MG63 (cell line): ENCODE measurements at regions not wholly inside any gene's neighbourhood (a gene's known extent, or its start where the extent isn't known, plus 50 kb on each side); places are given as distances from the start of the nearest gene placed in this dataset.
"Not testable (repeated sequence)": the region's sequence is repeated elsewhere in the genome, so short reads cannot be mapped to it uniquely, and the experiment has no call there.

ENCODE experiments used
- DNase-seq: peaks from one replicate; pipeline ENCODE4 v3.0.0-alpha.2; 2020
- H3K27me3 ChIP-seq: fragments of 250-450 bp; sonication (Bioruptor Pico); 2 replicates; pipeline ENCODE4 v1.5.1; 2020; ENCODE audit warnings: mild to moderate bottlenecking, moderate library complexity
- H3K36me3 ChIP-seq: fragments of 250-450 bp; sonication (Bioruptor Pico); 2 replicates; pipeline ENCODE4 v1.5.1; 2020; ENCODE audit warnings: mild to moderate bottlenecking, moderate library complexity
- H3K4me3 ChIP-seq: fragments of 250-450 bp; sonication (Bioruptor Pico); 2 replicates; pipeline ENCODE4 v1.5.1; 2020; ENCODE audit warnings: mild to moderate bottlenecking, moderate library complexity
- H3K9me3 ChIP-seq: fragments of 250-450 bp; sonication (Bioruptor Pico); 2 replicates; pipeline ENCODE4 v1.5.1; 2020; ENCODE audit warnings: mild to moderate bottlenecking, moderate library complexity

GRCh38 chr1:113185463-113186104 is 112.6 kb downstream of the LRIG2 start:
- Histone ChIP-seq H3K4me3 (no peak overlapping the region), H3K27me3 (peaks cover 15% of the 10 kb centered on the region), H3K36me3 (no peaks in the 10 kb centered on the region), H3K9me3 (no peaks in the 10 kb centered on the region)
- DNase-seq: no peak

GRCh38 chr1:113190078-113190477 is 117.1 kb downstream of the LRIG2 start:
- peaks cover 3% of the 10 kb centered on the region for H3K27me3 ChIP-seq
- no peaks in the 10 kb centered on the region for H3K36me3 ChIP-seq
- DNase-seq: no peak
- H3K4me3 ChIP-seq: no peak overlapping the region
- no peaks in the 10 kb centered on the region for H3K9me3 ChIP-seq

- DNase-seq: no peak
- no peak overlapping the region for H3K4me3 ChIP-seq
- no peaks in the 10 kb centered on the region for H3K9me3 ChIP-seq
- H3K36me3 ChIP-seq: no peaks in the 10 kb centered on the region
- H3K27me3 ChIP-seq: peaks cover 3% of the 10 kb centered on the region; the same call in 1 of the 2 replicates
Observed at GRCh38 chr1:113190930-113191329, 117.9 kb downstream of the LRIG2 start.

GRCh38 chr1:113191579-113192076 is 118.6 kb downstream of the LRIG2 start:
- H3K27me3 ChIP-seq: peaks cover 3% of the 10 kb centered on the region; the same call in 1 of the 2 replicates
- no peaks in the 10 kb centered on the region for H3K36me3 ChIP-seq
- peak; percentile 13 for DNase-seq
- H3K9me3 ChIP-seq: no peaks in the 10 kb centered on the region
- H3K4me3 ChIP-seq: no peak overlapping the region

- no peaks in the 10 kb centered on the region for H3K36me3 ChIP-seq
- H3K9me3 ChIP-seq: no peaks in the 10 kb centered on the region
- no peak overlapping the region for H3K4me3 ChIP-seq
- H3K27me3 ChIP-seq: peaks cover 3% of the 10 kb centered on the region; the same call in 1 of the 2 replicates
- DNase-seq: no peak
Observed at GRCh38 chr1:113192242-113192641, 119.2 kb downstream of the LRIG2 start.

GRCh38 chr1:113192980-113193379 is 120.0 kb downstream of the LRIG2 start:
- DNase-seq: no peak
- Histone ChIP-seq H3K36me3 (no peaks in the 10 kb centered on the region), H3K9me3 (no peaks in the 10 kb centered on the region), H3K27me3 (peaks cover 3% of the 10 kb centered on the region; the same call in 1 of the 2 replicates), H3K4me3 (no peak overlapping the region)

- no peak for DNase-seq
- peaks cover 3% of the 10 kb centered on the region; the same call in 1 of the 2 replicates for H3K27me3 ChIP-seq
- H3K36me3 ChIP-seq: no peaks in the 10 kb centered on the region
- no peak overlapping the region for H3K4me3 ChIP-seq
- H3K9me3 ChIP-seq: no peaks in the 10 kb centered on the region
Observed at GRCh38 chr1:113194846-113195830, 122.1 kb downstream of the LRIG2 start.

GRCh38 chr1:113197719-113198330 is 124.8 kb downstream of the LRIG2 start:
- DNase-seq: no peak
- Histone ChIP-seq H3K27me3 (peaks cover 4% of the 10 kb centered on the region; the same call in 1 of the 2 replicates), H3K4me3 (no peak overlapping the region), H3K9me3 (no peaks in the 10 kb centered on the region), H3K36me3 (no peaks in the 10 kb centered on the region)

GRCh38 chr1:113198806-113199205 is 125.8 kb downstream of the LRIG2 start:
- Histone ChIP-seq H3K9me3 (no peaks in the 10 kb centered on the region), H3K4me3 (no peak overlapping the region), H3K27me3 (peaks cover 4% of the 10 kb centered on the region; the same call in 1 of the 2 replicates), H3K36me3 (no peaks in the 10 kb centered on the region)
- DNase-seq: no peak

GRCh38 chr1:113199760-113200455 is 126.9 kb downstream of the LRIG2 start:
- no peaks in the 10 kb centered on the region for H3K36me3 ChIP-seq
- peaks cover 4% of the 10 kb centered on the region; the same call in 1 of the 2 replicates for H3K27me3 ChIP-seq
- DNase-seq: no peak
- H3K9me3 ChIP-seq: 0 out of 2 replicates have a peak, but pooled peaks cover 2% of the 10 kb centered on the region
- no peak overlapping the region for H3K4me3 ChIP-seq

- no peak for DNase-seq
- 0 out of 2 replicates have a peak, but pooled peaks cover 2% of the 10 kb centered on the region for H3K9me3 ChIP-seq
Observed at GRCh38 chr1:113201560-113201959, 128.6 kb downstream of the LRIG2 start.

GRCh38 chr1:113205980-113206766 is 133.2 kb downstream of the LRIG2 start:
- peaks cover 3% of the 10 kb centered on the region; the same call in 1 of the 2 replicates for H3K27me3 ChIP-seq
- no peak overlapping the region for H3K4me3 ChIP-seq
- H3K9me3 ChIP-seq: 0 out of 2 replicates have a peak, but pooled peaks cover 2% of the 10 kb centered on the region
- no peaks in the 10 kb centered on the region for H3K36me3 ChIP-seq
- no peak for DNase-seq

More at GRCh38 chr1:113201560-113201959, 128.6 kb downstream of the LRIG2 start:
- no peaks in the 10 kb centered on the region for H3K36me3 ChIP-seq
- peaks cover 4% of the 10 kb centered on the region; the same call in 1 of the 2 replicates for H3K27me3 ChIP-seq
- no peak overlapping the region for H3K4me3 ChIP-seq

- H3K4me3 ChIP-seq: no peak overlapping the region
- no peaks in the 10 kb centered on the region for H3K27me3 ChIP-seq
- H3K36me3 ChIP-seq: no peaks in the 10 kb centered on the region
- 0 out of 2 replicates have a peak, but pooled peaks cover 2% of the 10 kb centered on the region for H3K9me3 ChIP-seq
- peak; percentile 14 for DNase-seq
Observed at GRCh38 chr1:113207019-113207418, 134.0 kb downstream of the LRIG2 start.

GRCh38 chr1:113207457-113207856 is 134.5 kb downstream of the LRIG2 start:
- no peak overlapping the region for H3K4me3 ChIP-seq
- H3K9me3 ChIP-seq: 0 out of 2 replicates have a peak, but pooled peaks cover 2% of the 10 kb centered on the region
- DNase-seq: no peak
- no peaks in the 10 kb centered on the region for H3K27me3 ChIP-seq
- H3K36me3 ChIP-seq: no peaks in the 10 kb centered on the region

- H3K9me3 ChIP-seq, DNase-seq: not testable (repeated sequence)
Observed at GRCh38 chr1:113208425-113208824, 135.4 kb downstream of the LRIG2 start.

More at GRCh38 chr1:113208425-113208824, 135.4 kb downstream of the LRIG2 start:
- not testable (repeated sequence) for H3K27me3 ChIP-seq, H3K36me3 ChIP-seq, H3K4me3 ChIP-seq
